Testis (tissue), 2 donors: ENCODE measurements at regions not wholly inside any gene's neighbourhood (a gene's known extent, or its start where the extent isn't known, plus 50 kb on each side); places are given as distances from the start of the nearest gene placed in this dataset.

Experiments used
- POLR2A ChIP-seq: fragments of 450-650 bp; IDR thresholded peaks from one replicate; pipeline ENCODE4 v1.6.1; 2017; ENCODE audit warnings: antibody characterized with exemption, mild to moderate bottlenecking, moderate library complexity
- TF ChIP-seq, protein P1 (sequence below), 3 experiments: fragments of 450-650 bp in 2 of 3; fragments of 200-600 bp in 1 of 3; sonication (generic) in 1 of 3; IDR thresholded peaks; one replicate each; pipeline ENCODE4 v1.5.1; 2016 to 2019; ENCODE audit warnings: antibody characterized with exemption in 3 of 3, mild to moderate bottlenecking in 2 of 3, moderate library complexity in 1 of 3

DNA sequence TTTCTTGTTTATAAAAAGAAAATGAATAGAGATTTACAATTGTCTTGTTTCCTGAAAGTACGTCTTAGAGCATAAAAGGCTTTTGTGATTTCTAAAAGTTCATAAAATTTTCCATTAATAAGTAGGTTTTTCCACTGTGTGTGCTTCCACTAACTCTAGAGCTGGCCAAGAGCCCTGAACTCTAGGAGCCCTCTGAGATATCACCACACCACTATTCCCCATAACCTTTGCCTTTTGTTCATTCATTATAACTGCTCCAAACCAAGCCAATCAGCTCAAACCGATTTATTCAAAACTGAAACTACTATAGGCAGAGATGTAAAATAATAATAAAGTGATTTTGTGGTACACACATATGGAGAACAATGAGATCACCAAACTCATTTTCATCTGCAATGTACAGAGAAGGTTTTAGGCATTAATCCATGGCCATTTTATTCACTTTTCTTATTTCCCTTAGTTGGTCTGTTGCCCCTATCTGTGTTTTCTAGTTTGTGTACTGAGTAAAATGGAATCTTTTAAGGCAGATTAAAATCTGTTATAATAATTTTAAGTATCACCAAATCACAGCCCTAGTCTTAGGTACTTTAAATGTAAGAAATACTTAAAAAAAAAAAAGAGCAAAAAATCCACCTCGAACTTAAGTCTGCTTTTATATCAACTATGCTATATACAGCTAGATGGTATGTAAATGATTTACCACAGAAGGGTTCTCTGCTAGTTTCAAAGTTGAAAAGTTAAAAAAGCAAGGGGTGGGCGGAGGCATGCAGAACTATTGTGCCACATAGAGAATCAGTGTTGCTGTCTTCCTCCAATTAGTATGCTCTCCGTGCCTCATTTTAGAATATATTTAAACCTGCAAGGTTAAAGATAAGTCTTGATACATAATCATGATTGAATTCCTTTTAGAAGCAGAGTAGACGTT is 311.3 kb downstream of the KLF12 start:
- TF ChIP-seq, protein P1, sequence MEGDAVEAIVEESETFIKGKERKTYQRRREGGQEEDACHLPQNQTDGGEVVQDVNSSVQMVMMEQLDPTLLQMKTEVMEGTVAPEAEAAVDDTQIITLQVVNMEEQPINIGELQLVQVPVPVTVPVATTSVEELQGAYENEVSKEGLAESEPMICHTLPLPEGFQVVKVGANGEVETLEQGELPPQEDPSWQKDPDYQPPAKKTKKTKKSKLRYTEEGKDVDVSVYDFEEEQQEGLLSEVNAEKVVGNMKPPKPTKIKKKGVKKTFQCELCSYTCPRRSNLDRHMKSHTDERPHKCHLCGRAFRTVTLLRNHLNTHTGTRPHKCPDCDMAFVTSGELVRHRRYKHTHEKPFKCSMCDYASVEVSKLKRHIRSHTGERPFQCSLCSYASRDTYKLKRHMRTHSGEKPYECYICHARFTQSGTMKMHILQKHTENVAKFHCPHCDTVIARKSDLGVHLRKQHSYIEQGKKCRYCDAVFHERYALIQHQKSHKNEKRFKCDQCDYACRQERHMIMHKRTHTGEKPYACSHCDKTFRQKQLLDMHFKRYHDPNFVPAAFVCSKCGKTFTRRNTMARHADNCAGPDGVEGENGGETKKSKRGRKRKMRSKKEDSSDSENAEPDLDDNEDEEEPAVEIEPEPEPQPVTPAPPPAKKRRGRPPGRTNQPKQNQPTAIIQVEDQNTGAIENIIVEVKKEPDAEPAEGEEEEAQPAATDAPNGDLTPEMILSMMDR (IDR thresholded peaks at IDR 0.05), result no peak
- TF ChIP-seq POLR2A, result no peak
